Epithelial cell of esophagus (primary cell): ENCODE measurements at regions not wholly inside any gene's neighbourhood (a gene's known extent, or its start where the extent isn't known, plus 50 kb on each side); places are given as distances from the start of the nearest gene placed in this dataset.

Source experiments
- DNase-seq: peaks from one replicate; pipeline ENCODE4 v3.0.0; 2010; ENCODE audit warnings: low read depth
- H3K4me3 ChIP-seq: 2 replicates; pipeline ENCODE4 v1.5.1; 2011; ENCODE audit warnings: mild to moderate bottlenecking, low read length, control low read depth
- CTCF ChIP-seq: IDR thresholded peaks from 2 replicates; pipeline ENCODE4 v1.5.1; 2011; ENCODE audit warnings: low read depth, mild to moderate bottlenecking, low read length, control low read depth, inconsistent platforms; ENCODE audit not compliant: insufficient read depth; ENCODE audit errors: missing control alignments

DNA sequence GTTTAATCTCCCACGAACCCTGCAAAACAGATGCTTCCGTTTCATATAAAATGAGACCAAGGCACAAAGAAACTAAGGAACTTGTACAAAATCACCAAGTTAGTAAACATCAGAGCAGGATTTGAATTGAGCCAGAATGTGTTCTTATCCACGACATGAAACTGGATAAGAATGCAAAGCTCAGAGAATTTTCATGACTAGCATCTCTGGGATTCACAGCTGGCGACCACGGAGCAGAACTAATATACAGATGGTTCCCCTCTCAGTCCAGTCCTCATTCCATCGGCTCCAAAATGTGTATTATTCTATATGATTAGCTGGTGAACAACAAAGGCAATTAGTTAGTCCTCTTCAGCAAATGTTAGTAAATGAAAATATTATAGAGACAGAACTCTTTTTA is 72.3 kb upstream of the ERG start:
- TF ChIP-seq CTCF: no peak
- H3K4me3 ChIP-seq: no peak overlapping the region
- no peak for DNase-seq

GRCh38 chr21:38574895-38575575 is 76.8 kb upstream of the ERG start:
- H3K4me3 ChIP-seq: no peak overlapping the region
- no peak for TF ChIP-seq CTCF
- no peak for DNase-seq

DNA sequence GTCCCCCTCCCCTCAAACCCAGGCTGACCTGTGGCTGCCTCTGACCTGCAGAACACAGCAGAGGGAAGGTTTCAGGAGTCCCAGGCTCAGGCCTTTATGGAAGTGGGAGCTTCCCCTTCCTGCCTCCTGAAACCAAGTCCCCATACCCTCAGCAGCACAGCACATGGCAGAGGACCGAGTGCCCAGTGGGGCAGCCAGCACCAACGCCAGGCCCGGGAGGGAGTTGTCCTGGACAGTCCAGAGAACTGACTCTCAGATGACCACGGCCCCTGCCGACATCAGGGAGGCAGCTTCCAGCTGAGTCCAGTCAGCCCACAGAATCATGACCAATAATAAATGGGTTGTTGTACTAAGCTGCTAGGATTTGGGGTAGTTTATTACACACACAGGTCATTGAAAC is 79.6 kb upstream of the ERG start:
- H3K4me3 ChIP-seq: no peak overlapping the region
- DNase-seq: no peak
- TF ChIP-seq CTCF: no peak

- DNase-seq: no peak
- no peak for TF ChIP-seq CTCF
- no peak overlapping the region for H3K4me3 ChIP-seq
Measured at GRCh38 chr21:38590449-38591217, 92.4 kb upstream of the ERG start.

DNA sequence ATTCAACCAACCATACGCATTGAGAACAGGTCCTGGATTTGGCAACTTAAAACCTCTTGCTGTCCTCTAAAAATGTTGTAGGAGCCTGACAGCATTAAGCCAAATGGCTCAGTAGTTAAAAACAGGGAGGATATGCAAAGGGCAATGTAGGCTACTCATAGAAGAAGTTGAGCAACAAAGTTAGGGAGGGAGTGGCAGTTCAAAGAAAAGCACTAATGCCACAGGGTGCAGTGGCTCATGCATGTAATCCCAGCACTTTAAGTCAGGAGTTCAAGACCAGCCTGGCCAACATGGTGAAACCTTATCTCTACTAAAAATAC is 92.9 kb upstream of the ERG start:
- TF ChIP-seq CTCF: no peak
- H3K4me3 ChIP-seq: no peak overlapping the region
- peak; percentile 16 for DNase-seq

DNA sequence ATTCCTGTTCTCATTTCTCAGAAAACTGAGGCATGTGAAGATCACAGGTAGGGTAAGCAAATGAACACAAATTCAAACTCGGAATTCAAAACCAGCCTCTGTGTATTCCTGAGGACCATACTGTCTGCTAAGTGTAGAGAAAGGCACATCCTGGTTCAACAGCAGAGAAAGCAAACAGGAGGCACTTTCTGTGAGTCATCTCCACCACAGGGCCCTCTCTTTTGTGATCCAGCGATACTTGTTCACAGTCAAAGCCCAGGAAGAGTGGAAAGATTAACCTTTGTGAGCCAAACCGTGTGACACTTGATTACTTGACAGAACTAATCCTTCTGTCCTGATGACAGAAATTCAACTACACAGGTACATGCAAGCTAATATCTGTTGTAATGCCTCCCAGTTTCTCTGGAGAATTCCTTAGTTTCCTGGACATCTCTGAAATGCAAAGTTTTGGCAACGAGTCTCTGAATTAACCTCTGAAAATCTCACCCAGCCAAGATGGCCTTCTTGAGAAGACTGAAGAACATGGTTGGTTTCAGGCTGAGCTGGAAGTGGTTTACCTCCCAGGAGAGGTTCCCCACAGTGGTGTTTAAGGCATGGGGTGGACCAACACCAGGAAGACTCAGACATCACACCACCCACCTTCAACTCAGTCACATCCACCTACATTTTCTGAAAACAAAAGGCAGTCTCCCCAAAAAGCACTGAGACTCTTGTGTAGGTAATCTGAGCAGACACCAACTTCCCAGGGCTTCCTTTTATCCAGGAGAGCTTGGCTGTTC is 98.2 kb upstream of the ERG start:
- no peak overlapping the region for H3K4me3 ChIP-seq
- peak; percentile 70 for DNase-seq
- no peak for TF ChIP-seq CTCF
